ENCODE measurements at regions not wholly inside any gene's neighbourhood (a gene's known extent, or its start where the extent isn't known, plus 50 kb on each side); places are given as distances from the start of the nearest gene placed in this dataset.

DNA sequence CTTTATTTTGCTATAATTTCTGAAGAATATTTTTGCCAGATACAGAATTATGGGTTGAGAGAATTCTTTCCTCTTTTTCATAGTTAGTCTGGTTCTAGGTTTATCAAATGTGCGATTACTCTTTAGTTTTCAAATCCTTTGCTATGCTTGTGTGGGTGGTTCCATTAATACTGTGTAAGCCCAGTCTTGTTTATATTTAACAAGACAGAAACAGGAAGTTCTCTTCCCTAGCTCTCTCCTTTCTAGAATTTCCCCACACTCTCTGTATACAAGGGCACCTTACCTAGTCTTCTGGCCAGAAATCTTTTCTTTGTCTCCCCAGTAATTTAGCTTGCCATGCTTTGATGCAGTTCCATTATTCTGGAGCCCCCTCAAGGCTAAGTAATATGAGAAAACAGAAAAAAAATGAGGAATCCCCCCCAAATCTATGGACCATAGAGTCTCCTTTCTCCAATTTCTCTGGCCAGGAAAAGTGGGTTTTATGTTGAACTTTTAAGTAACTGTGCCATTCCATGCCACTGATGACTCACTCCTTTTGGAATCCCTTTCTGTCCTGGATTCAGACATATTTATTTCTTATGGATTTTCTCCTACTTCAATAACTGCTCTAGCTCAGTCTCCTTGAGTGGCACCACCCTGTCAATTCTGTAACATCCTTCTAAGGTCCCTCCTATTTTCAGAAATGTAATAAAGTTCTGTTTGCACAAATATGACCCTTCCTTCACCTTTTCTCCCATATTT, 1714.1 kb downstream of the EFNA5 start:
- Histone ChIP-seq H3K27ac (no peak overlapping the region), H3K36me3 (no peaks in the 10 kb centered on the region), H3K27me3 (no peaks in the 10 kb centered on the region), H3K4me3 (ENCODE audit: low read depth in 1 of 2, low read length in 1 of 2) (no peak overlapping the region), H3K4me1 (ENCODE audit: control insufficient read depth in 1 of 2, insufficient read depth in 1 of 2, low read depth in 1 of 2, low read length in 1 of 2) (no peaks in the 10 kb centered on the region), H3K9me3 (no peaks in the 10 kb centered on the region)
- TF ChIP-seq, protein P1, sequence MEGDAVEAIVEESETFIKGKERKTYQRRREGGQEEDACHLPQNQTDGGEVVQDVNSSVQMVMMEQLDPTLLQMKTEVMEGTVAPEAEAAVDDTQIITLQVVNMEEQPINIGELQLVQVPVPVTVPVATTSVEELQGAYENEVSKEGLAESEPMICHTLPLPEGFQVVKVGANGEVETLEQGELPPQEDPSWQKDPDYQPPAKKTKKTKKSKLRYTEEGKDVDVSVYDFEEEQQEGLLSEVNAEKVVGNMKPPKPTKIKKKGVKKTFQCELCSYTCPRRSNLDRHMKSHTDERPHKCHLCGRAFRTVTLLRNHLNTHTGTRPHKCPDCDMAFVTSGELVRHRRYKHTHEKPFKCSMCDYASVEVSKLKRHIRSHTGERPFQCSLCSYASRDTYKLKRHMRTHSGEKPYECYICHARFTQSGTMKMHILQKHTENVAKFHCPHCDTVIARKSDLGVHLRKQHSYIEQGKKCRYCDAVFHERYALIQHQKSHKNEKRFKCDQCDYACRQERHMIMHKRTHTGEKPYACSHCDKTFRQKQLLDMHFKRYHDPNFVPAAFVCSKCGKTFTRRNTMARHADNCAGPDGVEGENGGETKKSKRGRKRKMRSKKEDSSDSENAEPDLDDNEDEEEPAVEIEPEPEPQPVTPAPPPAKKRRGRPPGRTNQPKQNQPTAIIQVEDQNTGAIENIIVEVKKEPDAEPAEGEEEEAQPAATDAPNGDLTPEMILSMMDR (IDR thresholded peaks at IDR 0.05), result no peak

DNA sequence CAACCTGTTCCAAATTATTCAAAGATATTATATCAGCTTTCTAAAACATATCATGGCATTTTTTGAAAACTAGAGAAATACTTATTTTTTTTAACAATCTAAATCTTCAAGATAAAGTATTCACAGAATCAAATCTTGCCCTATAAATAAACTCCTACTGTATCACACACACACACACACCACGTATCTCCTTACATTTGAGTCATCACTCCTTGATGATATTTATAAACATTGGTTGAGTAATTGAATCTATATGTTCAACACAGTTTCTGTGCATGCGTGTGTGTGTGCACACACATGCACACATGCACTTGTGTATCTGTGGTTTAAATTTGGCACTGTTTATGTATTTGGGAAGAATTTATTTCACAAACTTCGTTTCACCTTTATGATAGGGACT, 1716.4 kb downstream of the EFNA5 start:
- H3K36me3 ChIP-seq, result no peaks in the 10 kb centered on the region
- no peak overlapping the region for H3K27ac ChIP-seq
- no peaks in the 10 kb centered on the region for H3K9me3 ChIP-seq
- TF ChIP-seq, protein P1 (IDR thresholded peaks at IDR 0.05), result no peak
- no peak overlapping the region for H3K4me3 ChIP-seq (ENCODE audit: low read depth in 1 of 2, low read length in 1 of 2)
- H3K27me3 ChIP-seq, result no peaks in the 10 kb centered on the region
- no peaks in the 10 kb centered on the region for H3K4me1 ChIP-seq (ENCODE audit: control insufficient read depth in 1 of 2, insufficient read depth in 1 of 2, low read depth in 1 of 2, low read length in 1 of 2)

DNA sequence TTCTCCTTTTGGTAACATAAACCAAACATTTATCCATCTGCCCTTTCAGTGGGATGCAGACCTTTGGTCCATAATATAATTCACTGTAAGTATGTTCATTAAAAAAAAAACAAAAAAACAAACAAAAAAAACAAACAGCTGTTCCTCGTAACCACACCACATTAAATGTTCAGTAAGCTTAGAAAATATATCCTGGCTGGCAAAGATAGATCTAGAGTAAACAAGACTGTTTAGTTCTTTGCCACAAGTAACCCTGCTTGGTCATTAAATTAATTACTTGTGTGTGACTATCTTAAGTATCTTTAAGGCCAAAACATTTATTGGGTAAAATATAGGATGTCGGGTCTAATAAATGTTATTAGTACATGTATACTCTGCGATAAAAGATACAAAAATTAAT, 1717.1 kb downstream of the EFNA5 start:
- Histone ChIP-seq H3K36me3 (no peaks in the 10 kb centered on the region), H3K27me3 (no peaks in the 10 kb centered on the region), H3K27ac (no peak overlapping the region), H3K9me3 (no peaks in the 10 kb centered on the region), H3K4me3 (ENCODE audit: low read depth in 1 of 2, low read length in 1 of 2) (no peak overlapping the region), H3K4me1 (ENCODE audit: control insufficient read depth in 1 of 2, insufficient read depth in 1 of 2, low read depth in 1 of 2, low read length in 1 of 2) (no peaks in the 10 kb centered on the region)
- TF ChIP-seq, protein P1 (IDR thresholded peaks at IDR 0.05), result no peak

DNA sequence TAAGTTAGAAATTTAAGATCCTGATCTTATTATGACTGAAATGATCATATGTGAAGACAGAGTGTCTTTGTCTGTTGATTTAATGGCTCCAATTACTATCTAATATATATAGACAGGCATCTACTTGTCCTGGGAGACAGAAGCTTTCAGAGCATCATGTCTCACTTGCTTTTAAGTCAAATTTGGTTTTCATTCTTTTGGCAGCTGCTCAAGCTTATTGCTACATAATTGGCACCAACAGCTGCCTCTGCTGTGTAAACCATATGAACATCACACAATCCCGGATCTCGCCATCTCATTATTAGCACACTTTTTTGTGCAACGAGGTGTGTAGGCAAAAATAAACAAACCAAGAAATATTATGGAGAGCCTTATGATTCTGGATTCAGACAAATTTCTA, 1717.9 kb downstream of the EFNA5 start:
- Histone ChIP-seq H3K36me3 (no peaks in the 10 kb centered on the region), H3K9me3 (no peaks in the 10 kb centered on the region), H3K4me1 (ENCODE audit: control insufficient read depth in 1 of 2, insufficient read depth in 1 of 2, low read depth in 1 of 2, low read length in 1 of 2) (no peaks in the 10 kb centered on the region), H3K27ac (no peak overlapping the region), H3K4me3 (ENCODE audit: low read depth in 1 of 2, low read length in 1 of 2) (no peak overlapping the region), H3K27me3 (no peaks in the 10 kb centered on the region)
- TF ChIP-seq, protein P1 (IDR thresholded peaks at IDR 0.05), result no peak

DNA sequence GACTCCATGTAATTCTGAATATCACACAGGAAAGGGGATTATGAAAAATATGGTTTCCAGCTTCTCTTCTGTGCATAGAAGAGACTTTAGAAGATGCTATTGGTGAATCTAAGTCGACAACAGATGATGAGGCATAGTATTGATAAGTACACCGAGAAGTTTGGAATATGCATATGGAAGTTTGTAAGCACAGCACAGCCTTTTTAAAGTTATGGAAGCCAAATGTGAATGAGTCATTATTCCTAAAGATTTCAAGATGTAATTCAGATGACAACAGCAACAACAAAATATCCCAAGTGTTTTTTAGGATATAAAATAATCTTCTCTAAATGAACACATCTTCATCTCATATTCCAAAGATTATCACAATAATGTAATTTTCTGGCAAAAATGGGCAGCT, 1723.3 kb downstream of the EFNA5 start:
- H3K9me3 ChIP-seq, result no peaks in the 10 kb centered on the region
- no peak overlapping the region for H3K27ac ChIP-seq
- H3K36me3 ChIP-seq, result no peaks in the 10 kb centered on the region
- H3K4me1 ChIP-seq (ENCODE audit: control insufficient read depth in 1 of 2, insufficient read depth in 1 of 2, low read depth in 1 of 2, low read length in 1 of 2), result no peaks in the 10 kb centered on the region
- H3K4me3 ChIP-seq (ENCODE audit: low read depth in 1 of 2, low read length in 1 of 2), result no peak overlapping the region
- no peaks in the 10 kb centered on the region for H3K27me3 ChIP-seq
- TF ChIP-seq, protein P1 (IDR thresholded peaks at IDR 0.05), result no peak

All from neutrophil (primary cell).